Astrocyte (in vitro differentiated cells and primary cell): ENCODE measurements at regions not wholly inside any gene's neighbourhood (a gene's known extent, or its start where the extent isn't known, plus 50 kb on each side); places are given as distances from the start of the nearest gene placed in this dataset.

Experiments used
- DNase-seq: peaks from one replicate; pipeline ENCODE4 v3.0.0-alpha.2; 2010; ENCODE audit warnings: low read depth
- FAIRE-seq: peaks from 2 replicates; lab custom pipeline; 2011; peaks lifted over from hg19 to GRCh38; lab: Jason Lieb, UNC
- H2AFZ ChIP-seq: 2 replicates; pipeline ENCODE4 v1.6.0; 2012; ENCODE audit warnings: low read depth, low read length, inconsistent platforms
- H3K27ac ChIP-seq: 2 replicates; pipeline ENCODE4 v1.5.1; 2011; ENCODE audit warnings: low read depth, low read length, inconsistent platforms
- H3K27me3 ChIP-seq: 2 replicates; pipeline ENCODE4 v1.6.0; 2011; ENCODE audit warnings: low read length, inconsistent platforms; ENCODE audit not compliant: insufficient read depth
- H3K36me3 ChIP-seq: 2 replicates; pipeline ENCODE4 v1.5.1; 2011; ENCODE audit warnings: low read length, inconsistent platforms; ENCODE audit not compliant: insufficient read depth
- H3K4me1 ChIP-seq: 2 replicates; pipeline ENCODE4 v1.5.1; 2011; ENCODE audit warnings: low read length, inconsistent platforms; ENCODE audit not compliant: insufficient read depth
- H3K4me2 ChIP-seq: 2 replicates; pipeline ENCODE4 v1.6.0; 2012; ENCODE audit warnings: low read length, inconsistent platforms
- H3K4me3 ChIP-seq: 2 replicates; pipeline ENCODE4 v1.5.1; 2011; ENCODE audit warnings: low read depth, mild to moderate bottlenecking, low read length, inconsistent platforms; ENCODE audit not compliant: insufficient read depth
- H3K79me2 ChIP-seq: 2 replicates; pipeline ENCODE4 v1.6.0; 2012; ENCODE audit warnings: mild to moderate bottlenecking, low read length, inconsistent platforms; ENCODE audit not compliant: insufficient read depth
- H3K9ac ChIP-seq: 2 replicates; pipeline ENCODE4 v1.6.0; 2012; ENCODE audit warnings: mild to moderate bottlenecking, low read length, inconsistent platforms
- H3K9me3 ChIP-seq: 2 replicates; pipeline ENCODE4 v1.5.1; 2012; ENCODE audit warnings: low read depth, mild to moderate bottlenecking, low read length, inconsistent platforms; ENCODE audit not compliant: insufficient read depth
- H4K20me1 ChIP-seq: 2 replicates; pipeline ENCODE4 v1.6.0; 2012; ENCODE audit warnings: low read length, inconsistent platforms; ENCODE audit not compliant: insufficient read depth
- H3K27ac Mint-ChIP-seq: one replicate; pipeline ENCODE4 v1.8.0; 2021; ENCODE audit warnings: mild to moderate bottlenecking, mixed read lengths; ENCODE audit not compliant: unreplicated experiment
- H3K27me3 Mint-ChIP-seq: one replicate; pipeline ENCODE4 v1.8.0; 2021; ENCODE audit warnings: low read depth, mixed read lengths; ENCODE audit not compliant: unreplicated experiment
- H3K36me3 Mint-ChIP-seq: one replicate; pipeline ENCODE4 v1.8.0; 2021; ENCODE audit warnings: low read depth, mixed read lengths; ENCODE audit not compliant: unreplicated experiment
- H3K4me1 Mint-ChIP-seq: one replicate; pipeline ENCODE4 v1.8.0; 2021; ENCODE audit warnings: low read depth, mixed read lengths; ENCODE audit not compliant: unreplicated experiment
- H3K4me3 Mint-ChIP-seq: one replicate; pipeline ENCODE4 v1.8.0; 2021; ENCODE audit warnings: mild to moderate bottlenecking, moderate library complexity, mixed read lengths; ENCODE audit not compliant: unreplicated experiment
- H3K9me3 Mint-ChIP-seq: one replicate; pipeline ENCODE4 v1.8.0; 2021; ENCODE audit warnings: mild to moderate bottlenecking, mixed read lengths; ENCODE audit not compliant: unreplicated experiment
- EZH2 ChIP-seq: IDR thresholded peaks from 2 replicates; pipeline ENCODE4 v1.6.1; 2012; ENCODE audit warnings: mild to moderate bottlenecking, low read length, inconsistent platforms; ENCODE audit not compliant: insufficient read depth
- TF ChIP-seq, protein P1 (sequence below): IDR thresholded peaks from 2 replicates; pipeline ENCODE4 v1.5.1; 2011; ENCODE audit warnings: low read depth, mild to moderate bottlenecking, inconsistent platforms, low read length, moderate library complexity; ENCODE audit not compliant: insufficient read depth

DNA sequence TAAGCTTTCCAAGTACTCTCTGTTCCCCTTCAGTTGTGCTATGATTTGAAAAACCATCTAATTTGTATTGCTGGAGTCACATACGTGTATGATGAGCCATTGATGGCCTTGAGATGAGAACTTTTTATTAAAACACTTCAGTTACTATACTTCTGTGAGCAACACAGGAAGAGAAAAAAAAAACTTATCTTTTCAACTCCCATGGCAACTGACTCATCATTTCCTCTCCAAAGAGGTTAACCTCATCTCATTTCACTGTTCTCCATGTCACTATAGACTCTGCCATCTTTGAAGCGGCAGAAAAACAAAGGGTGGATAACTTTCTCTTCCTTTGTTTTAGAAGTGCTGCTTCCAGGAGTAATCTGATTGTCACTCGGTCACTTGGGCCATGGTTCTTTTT is 104.3 kb upstream of the PCSK1 start:
- Histone ChIP-seq H2AFZ (peak overlapping the region; percentile 67), H3K9ac (peak overlapping the region; percentile 41), H3K36me3 (no peaks in the 10 kb centered on the region), H3K27ac (peak overlapping the region; percentile 84), H3K79me2 (no peaks in the 10 kb centered on the region), H3K4me2 (peak overlapping the region; percentile 68), H4K20me1 (no peaks in the 10 kb centered on the region), H3K4me3 (no peak overlapping the region), H3K27me3 (no peaks in the 10 kb centered on the region), H3K4me1 (peaks cover 10% of the 10 kb centered on the region), H3K9me3 (no peaks in the 10 kb centered on the region)
- DNase-seq (peak; percentile 88), FAIRE-seq (peak; percentile 89)
- H3K4me3 Mint-ChIP-seq = no peak overlapping the region
- TF ChIP-seq, protein P1, sequence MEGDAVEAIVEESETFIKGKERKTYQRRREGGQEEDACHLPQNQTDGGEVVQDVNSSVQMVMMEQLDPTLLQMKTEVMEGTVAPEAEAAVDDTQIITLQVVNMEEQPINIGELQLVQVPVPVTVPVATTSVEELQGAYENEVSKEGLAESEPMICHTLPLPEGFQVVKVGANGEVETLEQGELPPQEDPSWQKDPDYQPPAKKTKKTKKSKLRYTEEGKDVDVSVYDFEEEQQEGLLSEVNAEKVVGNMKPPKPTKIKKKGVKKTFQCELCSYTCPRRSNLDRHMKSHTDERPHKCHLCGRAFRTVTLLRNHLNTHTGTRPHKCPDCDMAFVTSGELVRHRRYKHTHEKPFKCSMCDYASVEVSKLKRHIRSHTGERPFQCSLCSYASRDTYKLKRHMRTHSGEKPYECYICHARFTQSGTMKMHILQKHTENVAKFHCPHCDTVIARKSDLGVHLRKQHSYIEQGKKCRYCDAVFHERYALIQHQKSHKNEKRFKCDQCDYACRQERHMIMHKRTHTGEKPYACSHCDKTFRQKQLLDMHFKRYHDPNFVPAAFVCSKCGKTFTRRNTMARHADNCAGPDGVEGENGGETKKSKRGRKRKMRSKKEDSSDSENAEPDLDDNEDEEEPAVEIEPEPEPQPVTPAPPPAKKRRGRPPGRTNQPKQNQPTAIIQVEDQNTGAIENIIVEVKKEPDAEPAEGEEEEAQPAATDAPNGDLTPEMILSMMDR = no peak
- TF ChIP-seq EZH2 = no peak
- H3K36me3 Mint-ChIP-seq = no peaks in the 10 kb centered on the region
- peak overlapping the region; percentile 45 for H3K27ac Mint-ChIP-seq
- H3K9me3 Mint-ChIP-seq = no peaks in the 10 kb centered on the region
- peaks cover 15% of the 10 kb centered on the region for H3K4me1 Mint-ChIP-seq
- H3K27me3 Mint-ChIP-seq = no peaks in the 10 kb centered on the region

DNA sequence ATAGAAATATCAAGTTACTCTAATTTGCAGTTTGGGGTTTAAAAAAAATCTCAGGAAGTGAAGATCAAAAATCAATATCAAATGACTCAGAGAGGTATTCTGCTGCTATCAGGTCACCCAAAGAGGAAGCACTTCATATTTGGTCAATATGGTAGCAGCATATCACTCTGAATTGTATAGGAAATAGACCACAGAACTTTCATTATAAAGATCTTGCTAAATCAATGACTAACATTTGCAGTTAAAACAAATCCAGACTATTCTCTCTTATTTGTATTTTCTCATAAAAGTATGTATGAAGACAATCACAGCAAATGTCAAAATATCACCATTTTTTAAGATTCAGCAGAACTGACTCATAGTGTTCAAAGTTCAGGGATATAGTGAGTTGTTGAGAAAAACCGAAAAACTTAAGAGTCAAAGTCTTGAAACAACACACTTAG is 105.8 kb upstream of the PCSK1 start:
- Mint-ChIP-seq H3K4me1 (peaks cover 15% of the 10 kb centered on the region), H3K9me3 (no peaks in the 10 kb centered on the region), H3K4me3 (no peak overlapping the region), H3K27ac (no peak overlapping the region), H3K36me3 (no peaks in the 10 kb centered on the region), H3K27me3 (no peaks in the 10 kb centered on the region)
- Histone ChIP-seq H3K9ac (no peak overlapping the region), H3K4me3 (no peak overlapping the region), H3K4me2 (no peak overlapping the region), H3K36me3 (no peaks in the 10 kb centered on the region), H2AFZ (no peak overlapping the region), H3K27me3 (no peaks in the 10 kb centered on the region), H3K4me1 (peaks cover 10% of the 10 kb centered on the region), H4K20me1 (no peaks in the 10 kb centered on the region), H3K27ac (no peak overlapping the region), H3K79me2 (no peaks in the 10 kb centered on the region), H3K9me3 (no peaks in the 10 kb centered on the region)
- no peak for DNase-seq
- FAIRE-seq = no peak
- TF ChIP-seq, protein P1 = no peak
- TF ChIP-seq EZH2 = no peak

GRCh38 chr5:96546120-96546519 is 113.1 kb upstream of the PCSK1 start:
- FAIRE-seq (no peak), DNase-seq (no peak)
- Mint-ChIP-seq H3K4me1 (no peaks in the 10 kb centered on the region), H3K27ac (no peak overlapping the region), H3K27me3 (peaks cover 4% of the 10 kb centered on the region), H3K36me3 (no peaks in the 10 kb centered on the region), H3K9me3 (peaks cover 1% of the 10 kb centered on the region), H3K4me3 (no peak overlapping the region)
- no peaks in the 10 kb centered on the region for H3K36me3 ChIP-seq
- H3K9me3 ChIP-seq = no peaks in the 10 kb centered on the region
- no peak overlapping the region for H3K27ac ChIP-seq
- H3K79me2 ChIP-seq = no peaks in the 10 kb centered on the region
- TF ChIP-seq, protein P1 = no peak
- TF ChIP-seq EZH2 = no peak
- H2AFZ ChIP-seq = no peak overlapping the region
- no peaks in the 10 kb centered on the region for H3K27me3 ChIP-seq
- no peaks in the 10 kb centered on the region for H3K4me1 ChIP-seq
- H3K4me3 ChIP-seq = no peak overlapping the region
- H3K4me2 ChIP-seq = no peak overlapping the region
- H3K9ac ChIP-seq = no peak overlapping the region
- no peaks in the 10 kb centered on the region for H4K20me1 ChIP-seq
